A673 (cell line): ENCODE measurements at regions not wholly inside any gene's neighbourhood (a gene's known extent, or its start where the extent isn't known, plus 50 kb on each side); places are given as distances from the start of the nearest gene placed in this dataset.

Experiments used
- CTCF ChIP-seq: fragments of 300-800, 200-600 bp; sonication (generic); conservative IDR thresholded peaks from 2 replicates; pipeline ENCODE4 v1.5.1; 2017; ENCODE audit warnings: low read depth, mild to moderate bottlenecking, antibody characterized with exemption, low read length, moderate library complexity, mixed read lengths
- EZH2 ChIP-seq: fragments of 200-600 bp; sonication (generic); IDR thresholded peaks from 2 replicates; pipeline ENCODE4 v1.6.1; 2017; ENCODE audit warnings: borderline replicate concordance, low read depth, mild to moderate bottlenecking, mixed read lengths, antibody characterized with exemption, low read length; ENCODE audit not compliant: poor library complexity, severe bottlenecking

- TF ChIP-seq CTCF: no peak
- TF ChIP-seq EZH2: no peak
These were observed 328.9 kb downstream of the TDRD15 start for GRCh38 chr2:21452678-21453077.
